ENCODE measurements at regions not wholly inside any gene's neighbourhood (a gene's known extent, or its start where the extent isn't known, plus 50 kb on each side); places are given as distances from the start of the nearest gene placed in this dataset.
A peak's percentile ranks its signal among the peaks of the same experiment; 100 is the strongest.

- no peak for DNase-seq
Observed at GRCh38 chr2:161010503-161011015, 149.7 kb upstream of the TANK start.

- peak in 1 of 2 donors; percentile 27 for DNase-seq
Observed at GRCh38 chr2:161017780-161018470, 142.3 kb upstream of the TANK start.

- no peak for DNase-seq
Observed at GRCh38 chr2:161019311-161019710, 140.9 kb upstream of the TANK start.

GRCh38 chr2:161020437-161020836, 139.8 kb upstream of the TANK start:
- no peak for DNase-seq

- no peak for DNase-seq
Observed at GRCh38 chr2:161028581-161028980, 131.6 kb upstream of the TANK start.

- no peak for DNase-seq
Observed at GRCh38 chr2:161029321-161029720, 130.9 kb upstream of the TANK start.

- DNase-seq, result no peak
Observed at GRCh38 chr2:161030260-161031063, 129.8 kb upstream of the TANK start.

- no peak for DNase-seq
Observed at GRCh38 chr2:161031511-161031910, 128.7 kb upstream of the TANK start.

GRCh38 chr2:161032635-161033034, 127.6 kb upstream of the TANK start:
- DNase-seq, result no peak

GRCh38 chr2:161033059-161033660, 127.1 kb upstream of the TANK start:
- no peak for DNase-seq

GRCh38 chr2:161036926-161037325, 123.3 kb upstream of the TANK start:
- no peak for DNase-seq

GRCh38 chr2:161039071-161039470, 121.2 kb upstream of the TANK start:
- no peak for DNase-seq

- DNase-seq, result no peak
Observed at GRCh38 chr2:161041356-161041755, 118.9 kb upstream of the TANK start.

GRCh38 chr2:161042990-161043625, 117.1 kb upstream of the TANK start:
- DNase-seq, result no peak

- peak; percentile 41 to 42 for DNase-seq
Observed at GRCh38 chr2:161044095-161044865, 115.9 kb upstream of the TANK start.

- DNase-seq, result peak; percentile 32 to 43
Observed at GRCh38 chr2:161044921-161045320, 115.3 kb upstream of the TANK start.

GRCh38 chr2:161045726-161046125, 114.5 kb upstream of the TANK start:
- DNase-seq, result no peak

GRCh38 chr2:161046876-161047275, 113.4 kb upstream of the TANK start:
- no peak for DNase-seq

GRCh38 chr2:161048317-161048716, 111.9 kb upstream of the TANK start:
- no peak for DNase-seq

- no peak for DNase-seq
Observed at GRCh38 chr2:161049559-161049958, 110.7 kb upstream of the TANK start.

- DNase-seq, result no peak
Observed at GRCh38 chr2:161052214-161052613, 108.0 kb upstream of the TANK start.
